Liver (tissue), 7 donors: ENCODE measurements at regions not wholly inside any gene's neighbourhood (a gene's known extent, or its start where the extent isn't known, plus 50 kb on each side); places are given as distances from the start of the nearest gene placed in this dataset.

Source experiments
- DNase-seq: peaks from one replicate; pipeline ENCODE4 v3.0.0-alpha.2; 2017; ENCODE audit warnings: low spot score
- H3K27ac ChIP-seq, 2 donors: one replicate each; pipeline ENCODE4 v1.7.0; 2013; ENCODE audit warnings: inconsistent platforms in 2 of 2, low read length in 2 of 2, control low read depth in 1 of 2, low read depth in 1 of 2, mild to moderate bottlenecking in 1 of 2
- H3K27me3 ChIP-seq, 4 donors: one replicate each; pipeline versions ENCODE4 v1.6.1 to v1.7.0; 2013; ENCODE audit warnings: low read length in 3 of 4, inconsistent platforms in 1 of 4, mild to moderate bottlenecking in 1 of 4, moderate library complexity in 1 of 4; ENCODE audit not compliant: control insufficient read depth in 4 of 4, insufficient read depth in 4 of 4
- H3K36me3 ChIP-seq, 4 donors: one replicate each; pipeline versions ENCODE4 v1.6.1 to v1.7.0; 2013; ENCODE audit warnings: low read length in 3 of 4, mild to moderate bottlenecking in 3 of 4, low read depth in 1 of 4, moderate library complexity in 1 of 4; ENCODE audit not compliant: control insufficient read depth in 4 of 4, insufficient read depth in 3 of 4
- H3K4me1 ChIP-seq, 4 donors: one replicate each; pipeline versions ENCODE4 v1.6.1 to v1.7.0; 2013; ENCODE audit warnings: low read length in 3 of 4, mild to moderate bottlenecking in 3 of 4, moderate library complexity in 1 of 4; ENCODE audit not compliant: control insufficient read depth in 4 of 4, insufficient read depth in 4 of 4
- H3K4me3 ChIP-seq, 3 donors: one replicate each; pipeline versions ENCODE4 v1.6.1 to v1.7.0; 2013; ENCODE audit warnings: low read length in 3 of 3, control low read depth in 1 of 3, low read depth in 1 of 3, mild to moderate bottlenecking in 1 of 3
- H3K9ac ChIP-seq, 2 donors: one replicate each; pipeline ENCODE4 v1.7.0; 2013; ENCODE audit warnings: low read length in 2 of 2, mild to moderate bottlenecking in 2 of 2, moderate library complexity in 2 of 2, control low read depth in 1 of 2, low read depth in 1 of 2
- H3K9me3 ChIP-seq, 4 donors: one replicate each; pipeline versions ENCODE4 v1.6.1 to v1.7.0; 2013; ENCODE audit warnings: low read length in 3 of 4; ENCODE audit not compliant: control insufficient read depth in 4 of 4
- EGR1 ChIP-seq, 2 donors: IDR thresholded peaks; 2 replicates each; pipeline ENCODE4 v1.6.1; 2016 to 2018; ENCODE audit warnings: antibody characterized with exemption in 2 of 2, low read depth in 2 of 2
- FOXA1 ChIP-seq: IDR thresholded peaks from 2 replicates; pipeline ENCODE4 v1.6.1; 2016; ENCODE audit warnings: antibody characterized with exemption
- FOXA2 ChIP-seq: IDR thresholded peaks from 2 replicates; pipeline ENCODE4 v1.6.1; 2016; ENCODE audit warnings: antibody characterized with exemption
- GABPA ChIP-seq, 2 donors: IDR thresholded peaks in 1 of 2; conservative IDR thresholded peaks in 1 of 2; 2 replicates each; pipeline ENCODE4 v1.6.1; 2016; ENCODE audit warnings: antibody characterized with exemption in 2 of 2, mild to moderate bottlenecking in 1 of 2, moderate library complexity in 1 of 2
- HNF4A ChIP-seq, 2 donors: conservative IDR thresholded peaks; 2 replicates each; pipeline ENCODE4 v1.6.1; 2016; ENCODE audit warnings: antibody characterized with exemption in 2 of 2, mild to moderate bottlenecking in 2 of 2
- HNF4G ChIP-seq: IDR thresholded peaks from 2 replicates; pipeline ENCODE4 v1.6.1; 2016; ENCODE audit warnings: antibody characterized with exemption
- JUND ChIP-seq, 2 donors: IDR thresholded peaks; 2 replicates each; pipeline ENCODE4 v1.6.1; 2016; ENCODE audit warnings: antibody characterized with exemption in 2 of 2
- MAX ChIP-seq: IDR thresholded peaks from 2 replicates; pipeline ENCODE4 v1.6.1; 2016; ENCODE audit warnings: antibody characterized with exemption
- NR2F2 ChIP-seq: IDR thresholded peaks from 2 replicates; pipeline ENCODE4 v1.6.1; 2016; ENCODE audit warnings: antibody characterized with exemption
- RAD21 ChIP-seq, 2 donors: IDR thresholded peaks; 2 replicates each; pipeline ENCODE4 v1.6.1; 2016; ENCODE audit warnings: antibody characterized with exemption in 2 of 2, mild to moderate bottlenecking in 2 of 2
- REST ChIP-seq: IDR thresholded peaks from 2 replicates; pipeline ENCODE4 v1.6.1; 2016; ENCODE audit warnings: antibody characterized with exemption, mild to moderate bottlenecking
- RXRA ChIP-seq, 2 donors: IDR thresholded peaks; 2 replicates each; pipeline ENCODE4 v1.6.1; 2017 to 2018; ENCODE audit warnings: antibody characterized with exemption in 2 of 2, mild to moderate bottlenecking in 1 of 2
- TAF1 ChIP-seq: conservative IDR thresholded peaks from 2 replicates; pipeline ENCODE4 v1.6.1; 2016; ENCODE audit warnings: antibody characterized with exemption, mild to moderate bottlenecking
- YY1 ChIP-seq: IDR thresholded peaks from 2 replicates; pipeline ENCODE4 v1.6.1; 2016; ENCODE audit warnings: antibody characterized with exemption, mild to moderate bottlenecking
- WGBS: extraction: QIAGEN DNeasy Blood & Tissue Kit; methylation state at CpG from one replicate; pipeline ENCODE4 v1.1.7; 2013; 5-methylcytosine and 5-hydroxymethylcytosine counted together
- TF ChIP-seq, protein P1 (sequence below): IDR thresholded peaks from 2 replicates; pipeline ENCODE4 v1.6.1; 2016; ENCODE audit warnings: antibody characterized with exemption
- TF ChIP-seq, protein P2 (sequence below): IDR thresholded peaks from 2 replicates; pipeline ENCODE4 v1.6.1; 2016; ENCODE audit warnings: antibody characterized with exemption
- donor health status: healthy.
- donor health status: healthy.
- donor health status: healthy.
- donor health status: healthy.

- no peaks in the 10 kb centered on the region for H3K36me3 ChIP-seq
- no peaks in the 10 kb centered on the region for H3K27me3 ChIP-seq
- TF ChIP-seq HNF4G (no peak), EGR1 (IDR thresholded peaks at IDR 0.05; ENCODE audit: low read depth in 2 of 2) (no peak), RAD21 (IDR thresholded peaks at IDR 0.05) (no peak), RXRA (IDR thresholded peaks at IDR 0.05) (no peak), YY1 (no peak), TAF1 (no peak), NR2F2 (no peak), MAX (no peak), JUND (IDR thresholded peaks at IDR 0.05) (no peak), FOXA2 (no peak), REST (no peak), FOXA1 (no peak), HNF4A (conservative IDR thresholded peaks at IDR 0.05) (no peak)
- TF ChIP-seq, protein P1, sequence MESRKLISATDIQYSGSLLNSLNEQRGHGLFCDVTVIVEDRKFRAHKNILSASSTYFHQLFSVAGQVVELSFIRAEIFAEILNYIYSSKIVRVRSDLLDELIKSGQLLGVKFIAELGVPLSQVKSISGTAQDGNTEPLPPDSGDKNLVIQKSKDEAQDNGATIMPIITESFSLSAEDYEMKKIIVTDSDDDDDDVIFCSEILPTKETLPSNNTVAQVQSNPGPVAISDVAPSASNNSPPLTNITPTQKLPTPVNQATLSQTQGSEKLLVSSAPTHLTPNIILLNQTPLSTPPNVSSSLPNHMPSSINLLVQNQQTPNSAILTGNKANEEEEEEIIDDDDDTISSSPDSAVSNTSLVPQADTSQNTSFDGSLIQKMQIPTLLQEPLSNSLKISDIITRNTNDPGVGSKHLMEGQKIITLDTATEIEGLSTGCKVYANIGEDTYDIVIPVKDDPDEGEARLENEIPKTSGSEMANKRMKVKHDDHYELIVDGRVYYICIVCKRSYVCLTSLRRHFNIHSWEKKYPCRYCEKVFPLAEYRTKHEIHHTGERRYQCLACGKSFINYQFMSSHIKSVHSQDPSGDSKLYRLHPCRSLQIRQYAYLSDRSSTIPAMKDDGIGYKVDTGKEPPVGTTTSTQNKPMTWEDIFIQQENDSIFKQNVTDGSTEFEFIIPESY: no peak
- TF ChIP-seq, protein P2, sequence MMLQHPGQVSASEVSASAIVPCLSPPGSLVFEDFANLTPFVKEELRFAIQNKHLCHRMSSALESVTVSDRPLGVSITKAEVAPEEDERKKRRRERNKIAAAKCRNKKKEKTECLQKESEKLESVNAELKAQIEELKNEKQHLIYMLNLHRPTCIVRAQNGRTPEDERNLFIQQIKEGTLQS: no peak
- no peaks in the 10 kb centered on the region for H3K4me1 ChIP-seq
- H3K9ac ChIP-seq: no peak overlapping the region
- DNase-seq: no peak
- H3K9me3 ChIP-seq: peaks cover 0 to 3% (median 0%) of the 10 kb centered on the region in 4 donors
- no peak overlapping the region for H3K4me3 ChIP-seq
- 78% methylated on average over 4 of the region's 4 CpGs for WGBS
- H3K27ac ChIP-seq: no peak overlapping the region
Observed at GRCh38 chr12:128076188-128076587, 190.8 kb upstream of the TMEM132C start.

DNA sequence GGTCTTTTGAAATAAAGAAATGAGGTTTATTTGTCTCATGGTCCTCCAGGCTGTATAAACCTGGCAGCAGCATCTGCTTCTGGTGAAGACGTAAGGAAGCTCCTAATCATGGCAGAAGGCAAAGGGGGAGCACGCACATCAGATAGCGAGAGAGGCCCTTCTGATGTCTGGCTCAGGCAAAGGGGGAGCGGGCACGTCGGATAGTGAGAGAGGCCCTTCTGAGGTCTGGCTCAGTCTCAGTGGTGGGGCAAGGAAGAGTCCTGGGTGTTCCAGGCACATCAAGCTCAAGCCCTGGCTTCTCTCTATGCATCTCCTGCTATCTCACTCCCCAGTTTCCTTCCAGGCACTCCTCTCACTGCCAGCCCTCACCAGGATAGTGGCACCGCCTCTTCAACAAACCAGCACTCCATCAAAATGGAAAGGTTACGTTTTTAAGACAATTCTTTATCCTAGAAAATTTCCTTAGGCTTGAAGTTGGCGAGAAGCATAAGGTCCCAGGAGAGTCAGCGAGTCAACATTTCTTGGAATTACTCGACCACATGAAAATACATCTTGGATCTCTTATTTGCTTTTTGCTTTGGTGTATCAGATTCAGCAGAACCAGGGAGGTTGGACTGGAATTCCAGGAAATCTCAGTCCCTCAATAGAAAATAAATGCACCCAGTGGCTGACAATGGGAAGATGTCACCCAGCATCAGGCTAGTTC is 189.6 kb upstream of the TMEM132C start:
- Histone ChIP-seq H3K4me1 (no peaks in the 10 kb centered on the region), H3K36me3 (no peaks in the 10 kb centered on the region), H3K27me3 (no peaks in the 10 kb centered on the region), H3K4me3 (no peak overlapping the region), H3K9me3 (peaks cover 0 to 3% (median 0%) of the 10 kb centered on the region in 4 donors), H3K9ac (no peak overlapping the region), H3K27ac (no peak overlapping the region)
- 86% methylated on average over 11 of the region's 11 CpGs for WGBS
- TF ChIP-seq TAF1: no peak
- TF ChIP-seq RXRA (IDR thresholded peaks at IDR 0.05): no peak
- no peak for TF ChIP-seq REST
- TF ChIP-seq GABPA (IDR thresholded peaks at IDR 0.05 in 1 of 2, conservative IDR thresholded peaks at IDR 0.05 in 1 of 2): no peak
- TF ChIP-seq MAX: no peak
- no peak for DNase-seq
